Posterior vena cava (tissue), 2 donors: ENCODE measurements at regions not wholly inside any gene's neighbourhood (a gene's known extent, or its start where the extent isn't known, plus 50 kb on each side); places are given as distances from the start of the nearest gene placed in this dataset.

Experiments used
- DNase-seq: peaks from one replicate; pipeline ENCODE4 v3.0.0-alpha.2; 2020; ENCODE audit warnings: low spot score
- intact Hi-C, 2 donors: fragments of 100-400 bp; cut with DNase I; formaldehyde crosslinking; loops; one replicate each; pipeline versions ENCODE4 v1.14.1 to v1.14.2; 2022 to 2023
- donor health status: DM: yes; HTN: yes; CAD: no.
- donor health status: DM: yes; HTN: yes; CAD: no.

GRCh38 chr10:29067161-29067560 lies 221.7 kb upstream of the LYZL1 start:
- DNase-seq, result no peak
- intact Hi-C loops, result no loop called here

- intact Hi-C loops, result no loop called here
These were observed 221.2 kb upstream of the LYZL1 start for GRCh38 chr10:29067628-29068027.

GRCh38 chr10:29068302-29068701 lies 220.6 kb upstream of the LYZL1 start:
- intact Hi-C loops, result no loop called here
- DNase-seq, result no peak

More at GRCh38 chr10:29067628-29068027, 221.2 kb upstream of the LYZL1 start:
- no peak for DNase-seq

- intact Hi-C loops, result no loop called here
- no peak for DNase-seq
These were observed 219.9 kb upstream of the LYZL1 start for GRCh38 chr10:29068966-29069365.

GRCh38 chr10:29069941-29070340 lies 218.9 kb upstream of the LYZL1 start:
- DNase-seq, result no peak
- intact Hi-C loops, result no loop called here

- DNase-seq, result no peak
- intact Hi-C loops, result no loop called here
These were observed 210.0 kb upstream of the LYZL1 start for GRCh38 chr10:29078919-29079318.

GRCh38 chr10:29081231-29081630 lies 207.6 kb upstream of the LYZL1 start:
- no peak for DNase-seq
- intact Hi-C loops, result no loop called here

GRCh38 chr10:29081951-29082685 lies 206.8 kb upstream of the LYZL1 start:
- DNase-seq, result no peak
- intact Hi-C loops, result no loop called here

GRCh38 chr10:29083096-29083495 lies 205.8 kb upstream of the LYZL1 start:
- intact Hi-C loops, result no loop called here
- no peak for DNase-seq

- no peak for DNase-seq
- intact Hi-C loops, result no loop called here
These were observed 204.1 kb upstream of the LYZL1 start for GRCh38 chr10:29084681-29085307.

- intact Hi-C loops, result no loop called here
- no peak for DNase-seq
These were observed 199.8 kb upstream of the LYZL1 start for GRCh38 chr10:29089091-29089490.

- intact Hi-C loops, result no loop called here
- no peak for DNase-seq
These were observed 192.5 kb upstream of the LYZL1 start for GRCh38 chr10:29096303-29096824.

GRCh38 chr10:29098423-29098822 lies 190.4 kb upstream of the LYZL1 start:
- DNase-seq, result no peak
- intact Hi-C loops, result no loop called here

GRCh38 chr10:29099001-29099400 lies 189.9 kb upstream of the LYZL1 start:
- intact Hi-C loops, result no loop called here
- DNase-seq, result no peak

- intact Hi-C loops, result no loop called here
- DNase-seq, result no peak
These were observed 189.5 kb upstream of the LYZL1 start for GRCh38 chr10:29099415-29099814.

GRCh38 chr10:29100505-29100904 lies 188.4 kb upstream of the LYZL1 start:
- DNase-seq, result no peak
- intact Hi-C loops, result no loop called here

- no peak for DNase-seq
- intact Hi-C loops, result no loop called here
These were observed 186.6 kb upstream of the LYZL1 start for GRCh38 chr10:29102233-29102632.

GRCh38 chr10:29102636-29103035 lies 186.2 kb upstream of the LYZL1 start:
- no peak for DNase-seq
- intact Hi-C loops, result no loop called here

GRCh38 chr10:29104661-29105399 lies 184.0 kb upstream of the LYZL1 start:
- intact Hi-C loops, result no loop called here
- no peak for DNase-seq

GRCh38 chr10:29105516-29106215 lies 183.2 kb upstream of the LYZL1 start:
- intact Hi-C loops, result no loop called here
- no peak for DNase-seq
